ENCODE measurements at regions not wholly inside any gene's neighbourhood (a gene's known extent, or its start where the extent isn't known, plus 50 kb on each side); places are given as distances from the start of the nearest gene placed in this dataset.

DNA sequence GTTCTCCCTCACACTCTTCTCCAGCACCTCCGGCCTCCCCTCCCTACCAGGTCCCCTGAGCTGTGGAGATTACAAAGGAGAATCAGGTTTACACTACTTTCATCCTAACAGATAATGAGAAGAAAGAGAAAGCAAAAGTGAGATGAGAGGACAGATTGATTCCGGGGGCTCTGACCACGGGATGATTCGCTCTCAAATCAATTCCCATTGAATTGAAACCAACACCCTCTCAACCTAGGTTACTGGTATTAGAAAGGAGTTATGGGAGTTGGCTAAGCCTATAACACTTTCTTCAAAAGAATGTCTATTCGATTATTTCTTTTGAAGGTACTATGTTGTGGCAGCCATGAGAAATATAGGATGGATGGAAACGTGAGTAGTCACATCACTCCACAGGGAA, 386.2 kb upstream of the TNP1 start:
- TF ChIP-seq, protein P1, sequence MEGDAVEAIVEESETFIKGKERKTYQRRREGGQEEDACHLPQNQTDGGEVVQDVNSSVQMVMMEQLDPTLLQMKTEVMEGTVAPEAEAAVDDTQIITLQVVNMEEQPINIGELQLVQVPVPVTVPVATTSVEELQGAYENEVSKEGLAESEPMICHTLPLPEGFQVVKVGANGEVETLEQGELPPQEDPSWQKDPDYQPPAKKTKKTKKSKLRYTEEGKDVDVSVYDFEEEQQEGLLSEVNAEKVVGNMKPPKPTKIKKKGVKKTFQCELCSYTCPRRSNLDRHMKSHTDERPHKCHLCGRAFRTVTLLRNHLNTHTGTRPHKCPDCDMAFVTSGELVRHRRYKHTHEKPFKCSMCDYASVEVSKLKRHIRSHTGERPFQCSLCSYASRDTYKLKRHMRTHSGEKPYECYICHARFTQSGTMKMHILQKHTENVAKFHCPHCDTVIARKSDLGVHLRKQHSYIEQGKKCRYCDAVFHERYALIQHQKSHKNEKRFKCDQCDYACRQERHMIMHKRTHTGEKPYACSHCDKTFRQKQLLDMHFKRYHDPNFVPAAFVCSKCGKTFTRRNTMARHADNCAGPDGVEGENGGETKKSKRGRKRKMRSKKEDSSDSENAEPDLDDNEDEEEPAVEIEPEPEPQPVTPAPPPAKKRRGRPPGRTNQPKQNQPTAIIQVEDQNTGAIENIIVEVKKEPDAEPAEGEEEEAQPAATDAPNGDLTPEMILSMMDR (IDR thresholded peaks at IDR 0.05), result no peak
- TF ChIP-seq, protein P2, sequence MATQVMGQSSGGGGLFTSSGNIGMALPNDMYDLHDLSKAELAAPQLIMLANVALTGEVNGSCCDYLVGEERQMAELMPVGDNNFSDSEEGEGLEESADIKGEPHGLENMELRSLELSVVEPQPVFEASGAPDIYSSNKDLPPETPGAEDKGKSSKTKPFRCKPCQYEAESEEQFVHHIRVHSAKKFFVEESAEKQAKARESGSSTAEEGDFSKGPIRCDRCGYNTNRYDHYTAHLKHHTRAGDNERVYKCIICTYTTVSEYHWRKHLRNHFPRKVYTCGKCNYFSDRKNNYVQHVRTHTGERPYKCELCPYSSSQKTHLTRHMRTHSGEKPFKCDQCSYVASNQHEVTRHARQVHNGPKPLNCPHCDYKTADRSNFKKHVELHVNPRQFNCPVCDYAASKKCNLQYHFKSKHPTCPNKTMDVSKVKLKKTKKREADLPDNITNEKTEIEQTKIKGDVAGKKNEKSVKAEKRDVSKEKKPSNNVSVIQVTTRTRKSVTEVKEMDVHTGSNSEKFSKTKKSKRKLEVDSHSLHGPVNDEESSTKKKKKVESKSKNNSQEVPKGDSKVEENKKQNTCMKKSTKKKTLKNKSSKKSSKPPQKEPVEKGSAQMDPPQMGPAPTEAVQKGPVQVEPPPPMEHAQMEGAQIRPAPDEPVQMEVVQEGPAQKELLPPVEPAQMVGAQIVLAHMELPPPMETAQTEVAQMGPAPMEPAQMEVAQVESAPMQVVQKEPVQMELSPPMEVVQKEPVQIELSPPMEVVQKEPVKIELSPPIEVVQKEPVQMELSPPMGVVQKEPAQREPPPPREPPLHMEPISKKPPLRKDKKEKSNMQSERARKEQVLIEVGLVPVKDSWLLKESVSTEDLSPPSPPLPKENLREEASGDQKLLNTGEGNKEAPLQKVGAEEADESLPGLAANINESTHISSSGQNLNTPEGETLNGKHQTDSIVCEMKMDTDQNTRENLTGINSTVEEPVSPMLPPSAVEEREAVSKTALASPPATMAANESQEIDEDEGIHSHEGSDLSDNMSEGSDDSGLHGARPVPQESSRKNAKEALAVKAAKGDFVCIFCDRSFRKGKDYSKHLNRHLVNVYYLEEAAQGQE (IDR thresholded peaks at IDR 0.05; ENCODE audit: insufficient read depth in 1 of 2, low read depth in 2 of 2, low read length in 1 of 2), result no peak

Measured in Panc1 (cell line).